NCI-H748 (cell line): ENCODE measurements at regions not wholly inside any gene's neighbourhood (a gene's known extent, or its start where the extent isn't known, plus 50 kb on each side); places are given as distances from the start of the nearest gene placed in this dataset.
"Not testable (repeated sequence)": the region's sequence is repeated elsewhere in the genome, so short reads cannot be mapped to it uniquely, and the experiment has no call there.

Source experiments
- DNase-seq: peaks from one replicate; lab custom pipeline; 2025; ENCODE audit not compliant: unreplicated experiment; lab: John Stamatoyannopoulos, UW

DNA sequence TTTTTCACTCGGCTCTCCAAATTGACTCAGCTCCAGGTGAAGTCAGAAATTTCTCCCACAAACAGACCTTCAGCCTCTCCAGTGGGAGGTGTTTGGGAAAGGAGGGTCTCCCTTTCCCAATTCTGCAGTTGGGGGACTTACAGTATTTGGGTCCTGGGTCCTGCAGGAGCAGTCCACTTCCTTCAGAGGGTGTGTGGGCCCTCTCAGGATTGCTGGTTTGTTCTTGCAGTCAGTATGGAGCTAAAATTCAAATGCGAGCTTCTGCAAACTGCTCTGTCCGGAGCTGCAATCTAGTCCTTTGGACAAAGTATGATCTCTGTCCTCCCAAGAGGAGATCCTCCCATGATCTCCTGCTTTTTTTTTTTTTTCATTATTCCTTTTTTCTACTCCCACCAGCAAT is 87.9 kb upstream of the MSTN start:
- no peak for DNase-seq

DNA sequence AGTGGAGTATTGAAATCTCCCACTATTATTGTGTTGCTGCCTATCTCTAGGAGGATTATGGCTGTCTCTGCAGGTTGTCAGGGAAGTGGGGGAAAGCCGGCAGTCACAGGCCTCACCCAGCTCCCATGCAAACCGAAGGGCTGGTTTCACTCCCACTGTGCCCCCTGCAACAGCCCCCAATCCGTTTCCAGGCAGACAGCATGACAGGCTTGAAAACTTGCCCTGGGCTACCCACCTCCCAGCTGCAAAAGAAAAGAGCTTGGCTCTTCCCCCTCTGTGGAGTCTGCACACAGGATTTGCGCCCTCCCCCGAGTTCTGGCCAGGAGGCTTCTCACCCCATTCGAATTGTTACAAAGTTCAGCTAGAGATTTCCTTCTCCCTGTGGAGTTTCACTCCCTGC is 87.4 kb upstream of the MSTN start:
- no peak for DNase-seq

DNA sequence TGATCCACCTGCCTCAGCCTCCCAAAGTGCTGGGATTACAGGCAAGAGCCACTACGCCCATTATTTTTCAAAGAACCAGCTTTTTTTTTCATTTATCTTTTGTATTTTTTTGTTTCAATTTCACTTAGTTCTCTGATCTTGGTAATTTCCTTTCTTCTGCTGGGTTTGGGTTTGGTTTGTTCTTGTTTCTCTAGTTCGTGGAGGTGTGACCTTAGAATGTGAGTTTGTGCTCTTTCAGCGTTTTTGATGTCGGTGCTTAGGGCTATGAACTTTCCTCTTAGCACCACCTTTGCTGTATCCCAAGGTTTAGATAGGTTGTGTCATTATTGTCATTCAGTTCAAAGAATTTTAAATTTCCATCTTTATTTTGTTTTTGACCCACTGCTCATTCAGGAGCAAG is 86.7 kb upstream of the MSTN start:
- DNase-seq: no peak

- not testable (repeated sequence) for DNase-seq
Measured at GRCh38 chr2:190146109-190146508, 83.6 kb upstream of the MSTN start.

GRCh38 chr2:190140474-190140873 is 77.9 kb upstream of the MSTN start:
- DNase-seq: not testable (repeated sequence)

DNA sequence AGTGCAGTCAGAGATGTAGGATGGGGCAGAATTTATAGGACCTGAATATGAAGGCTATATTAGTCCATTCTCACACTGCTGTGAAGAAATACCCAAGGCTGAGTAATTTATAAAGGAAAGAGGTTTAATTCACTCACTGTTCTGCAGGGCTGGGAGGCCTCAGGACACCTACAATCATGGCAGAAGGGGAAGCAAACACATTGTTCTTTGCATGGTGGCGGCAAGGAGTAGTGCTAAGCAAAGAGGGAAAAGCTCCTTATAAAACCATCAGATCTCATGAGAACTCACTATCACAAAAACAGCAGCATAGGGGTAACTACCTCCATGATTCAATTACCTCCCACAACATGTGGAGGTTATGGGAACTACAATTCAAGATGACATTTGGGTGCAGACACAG is 76.8 kb upstream of the MSTN start:
- no peak for DNase-seq

DNA sequence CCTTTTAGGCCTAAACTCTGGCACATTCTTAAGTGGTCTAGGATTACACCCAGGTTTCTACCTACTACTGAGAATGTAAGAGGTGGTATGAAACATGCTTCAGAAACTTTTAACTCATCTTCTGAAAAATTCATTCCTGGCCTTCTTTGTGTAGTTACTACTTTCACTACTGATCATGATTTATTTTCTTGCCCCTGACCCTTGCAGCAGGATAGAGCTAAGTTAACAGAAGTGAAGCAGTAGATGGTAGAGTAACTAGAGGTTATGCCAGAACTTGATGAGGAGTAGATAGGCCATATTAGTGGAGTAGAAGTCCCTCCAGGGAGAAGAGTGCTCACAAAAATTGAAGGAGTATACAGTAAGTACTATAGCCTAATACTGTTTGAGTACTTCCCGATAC is 75.5 kb upstream of the MSTN start:
- no peak for DNase-seq

- DNase-seq: no peak
Measured at GRCh38 chr2:190137561-190137960, 75.0 kb upstream of the MSTN start.

DNA sequence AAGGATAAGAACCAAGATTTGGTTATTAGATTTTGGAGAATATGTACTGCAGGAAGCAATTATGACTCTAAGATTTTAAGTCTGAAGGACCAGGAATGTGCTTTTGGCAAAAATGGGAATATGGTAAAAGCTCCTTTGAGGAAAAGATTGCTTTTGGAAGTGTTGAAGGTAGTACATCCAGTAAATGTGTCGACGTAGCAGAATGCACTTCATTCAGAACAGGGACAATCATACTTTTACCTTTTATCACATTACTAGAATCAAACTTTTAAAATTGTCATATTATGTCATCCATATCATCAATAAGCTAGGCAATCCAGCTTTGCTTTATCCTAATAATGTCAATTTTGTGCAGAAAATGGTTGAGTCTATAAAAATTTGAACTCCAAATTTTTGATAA is 74.3 kb upstream of the MSTN start:
- no peak for DNase-seq

GRCh38 chr2:190136259-190136658 is 73.7 kb upstream of the MSTN start:
- DNase-seq: no peak

GRCh38 chr2:190129421-190130199 is 67.1 kb upstream of the MSTN start:
- DNase-seq: no peak

DNA sequence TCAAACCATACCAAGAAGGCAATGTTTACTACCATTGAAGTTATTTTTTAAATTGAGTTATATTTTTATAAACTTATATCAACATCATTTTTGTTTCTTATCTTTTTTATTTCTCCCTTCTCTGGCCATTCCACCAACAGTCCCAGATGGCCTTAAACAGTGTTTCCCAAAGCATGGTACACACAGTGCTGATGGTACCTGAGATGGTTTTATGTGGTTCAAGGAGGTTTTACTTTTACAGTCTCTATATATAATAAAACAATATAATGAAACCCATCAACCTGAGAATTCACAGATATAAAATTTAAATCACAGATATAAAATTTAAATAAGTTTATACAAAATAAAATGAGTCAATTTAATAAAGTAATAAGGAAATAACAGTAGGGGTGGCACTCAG is 65.1 kb upstream of the MSTN start:
- DNase-seq: no peak

- no peak for DNase-seq
Measured at GRCh38 chr2:190126798-190127197, 64.3 kb upstream of the MSTN start.

DNA sequence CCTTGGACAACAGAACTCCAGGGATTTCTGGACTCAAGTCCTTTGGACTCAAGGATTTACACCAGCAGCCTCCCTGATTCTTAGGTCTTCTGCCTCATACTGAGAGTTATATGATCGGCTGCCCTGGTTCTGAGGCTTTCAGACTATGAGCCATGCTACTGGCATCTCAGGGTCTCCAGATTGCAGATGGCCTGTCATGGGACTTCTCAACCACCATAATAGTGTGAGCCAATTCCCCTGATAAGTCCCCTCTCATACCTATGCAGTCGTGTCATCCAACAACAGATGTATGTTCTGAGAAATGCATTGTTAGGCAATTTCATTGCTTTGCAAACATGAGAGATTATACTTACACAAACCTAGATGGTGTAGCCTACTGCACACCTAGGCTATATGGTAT is 61.4 kb upstream of the MSTN start:
- DNase-seq: peak; percentile 11

DNA sequence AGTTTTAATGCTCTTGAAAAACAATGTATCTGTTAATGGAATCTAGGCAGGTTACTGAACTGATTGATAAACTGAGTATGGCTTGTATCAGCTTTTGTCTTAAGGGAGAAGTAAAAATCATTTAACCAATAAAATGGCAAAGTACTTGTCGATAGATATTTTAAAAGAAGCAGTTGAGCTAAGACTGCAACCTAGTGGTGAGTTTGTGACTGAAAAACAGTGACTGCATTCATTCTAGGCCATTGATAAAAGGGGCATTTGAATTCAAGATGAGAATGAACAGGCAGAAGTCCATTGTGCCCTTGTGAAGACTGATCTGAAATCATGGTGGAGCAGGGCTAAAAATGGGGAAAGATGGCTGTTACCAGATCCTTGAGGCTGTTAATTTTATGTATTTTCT is 59.4 kb upstream of the MSTN start:
- peak; percentile 44 for DNase-seq

GRCh38 chr2:190121305-190121704 is 58.8 kb upstream of the MSTN start:
- DNase-seq: no peak

DNA sequence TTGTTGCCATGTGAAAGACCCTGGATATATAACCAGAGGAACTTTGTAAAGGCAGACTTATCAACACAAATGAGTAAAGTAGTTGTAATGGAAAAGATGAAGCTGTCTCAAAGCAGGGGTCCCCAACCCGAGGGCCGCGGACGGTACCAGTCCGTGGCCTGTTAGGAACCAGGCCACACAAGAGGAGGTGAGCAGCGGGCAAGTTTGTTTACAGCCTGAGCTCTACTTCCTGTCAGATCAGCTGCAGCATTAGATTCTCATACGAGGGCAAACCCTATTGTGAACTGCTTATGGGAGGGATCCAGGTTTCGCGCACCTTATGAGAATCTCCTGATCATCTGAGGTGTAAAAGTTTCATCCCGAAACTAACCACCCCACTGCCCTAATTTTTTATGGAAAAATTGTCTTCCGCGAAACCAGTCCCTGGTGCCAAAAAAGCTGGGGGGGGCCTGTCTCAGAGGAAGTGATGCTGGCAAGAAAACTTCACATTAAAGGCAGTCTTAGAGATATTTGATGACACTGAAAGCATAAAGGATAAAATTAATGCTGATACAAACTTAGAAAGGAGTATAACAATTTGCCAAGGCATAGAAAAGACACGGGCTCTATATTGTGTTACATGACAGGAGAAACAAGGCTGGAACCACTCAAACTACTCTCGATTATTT is 57.5 kb upstream of the MSTN start:
- DNase-seq: peak; percentile 24

GRCh38 chr2:190119257-190119656 is 56.7 kb upstream of the MSTN start:
- no peak for DNase-seq

DNA sequence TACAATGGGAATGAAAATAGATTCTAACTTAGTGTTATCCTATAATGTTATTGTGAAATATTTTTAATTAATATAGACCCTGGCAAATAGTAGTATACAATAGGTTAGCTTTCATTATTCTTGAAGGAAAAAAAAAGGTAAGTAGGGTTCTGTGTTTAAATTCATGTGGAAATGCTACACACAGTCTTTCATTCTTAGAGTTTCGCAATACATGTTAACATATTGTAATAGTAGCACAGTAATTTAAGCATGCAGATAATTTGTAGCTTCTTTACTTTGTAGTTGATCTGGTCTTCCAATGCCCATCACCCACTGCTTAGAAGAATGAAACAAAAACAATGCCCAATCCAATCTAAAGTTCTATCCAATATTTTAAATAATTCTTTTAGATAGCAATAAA is 54.8 kb upstream of the MSTN start:
- DNase-seq: no peak

DNA sequence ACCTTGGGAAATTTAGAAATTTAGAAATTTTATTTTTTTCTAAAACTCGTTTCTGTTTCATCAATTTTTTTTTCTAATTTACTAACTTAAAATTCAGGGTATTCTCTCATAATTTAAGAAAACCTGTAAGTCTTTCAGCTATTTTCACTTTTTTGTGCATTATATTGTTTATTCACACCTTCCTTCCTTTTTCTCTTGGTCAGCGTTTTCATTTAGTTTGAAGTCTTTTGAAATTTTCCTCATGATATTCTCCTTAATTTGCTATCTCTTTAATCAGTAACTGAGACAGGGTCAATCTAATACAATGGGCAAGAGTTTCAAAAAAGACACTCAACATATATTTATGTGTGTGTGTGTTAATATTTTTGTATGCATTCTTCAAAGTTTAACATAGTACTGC is 50.5 kb upstream of the MSTN start:
- DNase-seq: no peak
